K562 (cell line): ENCODE measurements at regions not wholly inside any gene's neighbourhood (a gene's known extent, or its start where the extent isn't known, plus 50 kb on each side); places are given as distances from the start of the nearest gene placed in this dataset.

Experiments used
- ATAC-seq: fragments of 200-7000 bp; cut with Tn5 transposase; 3 replicates; pipeline ENCODE4 v1.9.1; 2020; ENCODE audit warnings: moderate library complexity
- BruUV-seq: library from RNA; stranded (reverse); fragments of 400-500 nt; replicated peaks from 2 replicates; lab custom pipeline; 2021; lab: Mats Ljungman, UMichigan
- CTCF ChIA-PET: fragments of 300-600 bp; formaldehyde crosslinking; extraction: SDS; loops from one replicate; lab custom pipeline; 2021; ENCODE audit warnings: low intra/inter-chr PET ratio; lab: Yijun Ruan, JAX
- POLR2A ChIA-PET: fragments of 300-600, 350-650 bp; sonication (Branson Sonifier 250); formaldehyde crosslinking; extraction: SDS; loops from one replicate; lab custom pipeline; 2021; ENCODE audit warnings: antibody characterized with exemption, inconsistent platforms; lab: Yijun Ruan, JAX
- DNase-seq, 4 experiments: peaks; one replicate each; pipeline versions ENCODE4 v3.0.0 to v3.0.0-alpha.2; 2011 to 2018; ENCODE audit warnings: low spot score in 3 of 4, mixed read lengths in 3 of 4; ENCODE audit errors: extremely low read depth in 1 of 4
- FAIRE-seq: peaks from 2 replicates; lab custom pipeline; 2011; peaks lifted over from hg19 to GRCh38; lab: Jason Lieb, UNC
- H2AFZ ChIP-seq: 2 replicates; pipeline ENCODE4 v1.6.0; 2011; ENCODE audit warnings: low read depth, low read length, control low read depth, inconsistent platforms
- H3K27ac ChIP-seq: fragments of 200-600 bp; 3 replicates; pipeline ENCODE4 v1.8.0; 2011; ENCODE audit warnings: low read depth, mild to moderate bottlenecking, control low read depth, inconsistent platforms, low read length, moderate library complexity, mixed read lengths; ENCODE audit errors: extremely low read depth
- H3K27me3 ChIP-seq, 2 experiments: fragments of 300-600 bp in 1 of 2; 2 replicates in 1 of 2; 3 replicates in 1 of 2; pipeline versions ENCODE4 v1.6.0 to v1.8.0; 2011; ENCODE audit warnings: inconsistent platforms in 2 of 2, low read length in 2 of 2, mild to moderate bottlenecking in 1 of 2, mixed read lengths in 1 of 2, moderate library complexity in 1 of 2; ENCODE audit not compliant: control insufficient read depth in 2 of 2, insufficient read depth in 2 of 2
- H3K36me3 ChIP-seq: fragments of 300-600 bp; 3 replicates; pipeline ENCODE4 v1.8.0; 2011; ENCODE audit warnings: mild to moderate bottlenecking, low read length, inconsistent platforms; ENCODE audit not compliant: control insufficient read depth, insufficient read depth
- H3K4me1 ChIP-seq, 2 experiments: fragments of 200-600 bp in 1 of 2; replicated peaks in 1 of 2; 2 replicates in 1 of 2; 3 replicates in 1 of 2; pipeline versions ENCODE4 v1.5.1 to v1.8.0; 2011; ENCODE audit warnings: inconsistent platforms in 2 of 2, low read length in 2 of 2, mild to moderate bottlenecking in 1 of 2, mixed read lengths in 1 of 2, moderate library complexity in 1 of 2; ENCODE audit not compliant: control insufficient read depth in 2 of 2, insufficient read depth in 2 of 2
- H3K4me2 ChIP-seq: 2 replicates; pipeline ENCODE4 v1.6.1; 2011; ENCODE audit warnings: low read length, control low read depth, inconsistent platforms, mixed read lengths; ENCODE audit not compliant: insufficient read depth
- H3K4me3 ChIP-seq: fragments of 200-600 bp; sonication (generic), shearing (Covaris generic); 2 replicates; pipeline ENCODE4 v1.5.1; 2016; ENCODE audit warnings: control low read depth, inconsistent platforms
- H3K79me2 ChIP-seq: fragments of 200-600 bp; 3 replicates; pipeline ENCODE4 v1.8.0; 2011; ENCODE audit warnings: low read length, inconsistent platforms; ENCODE audit not compliant: control insufficient read depth, insufficient read depth
- H3K9ac ChIP-seq, 2 experiments: 2 replicates each; pipeline versions ENCODE4 v1.6.0 to v1.6.1; 2011; ENCODE audit warnings: low read depth in 2 of 2, low read length in 2 of 2, control low read depth in 1 of 2, inconsistent platforms in 1 of 2, mild to moderate bottlenecking in 1 of 2, mixed read lengths in 1 of 2; ENCODE audit not compliant: insufficient read depth in 1 of 2
- H3K9me1 ChIP-seq: one replicate; pipeline ENCODE4 v1.6.0; 2011; ENCODE audit warnings: inconsistent platforms, mild to moderate bottlenecking, low read length, moderate library complexity; ENCODE audit not compliant: control insufficient read depth, insufficient read depth
- H3K9me3 ChIP-seq: replicated peaks from 2 replicates; pipeline ENCODE4 v1.5.1; 2011; ENCODE audit warnings: low read depth, low read length, inconsistent platforms; ENCODE audit not compliant: control insufficient read depth, insufficient read depth
- H4K20me1 ChIP-seq: replicated peaks from 2 replicates; pipeline ENCODE4 v1.6.1; 2011; ENCODE audit warnings: low read length, inconsistent platforms, mixed read lengths; ENCODE audit not compliant: control insufficient read depth, insufficient read depth
- HLTF ChIP-seq: fragments of 450-650 bp; IDR thresholded peaks from 2 replicates; pipeline ENCODE4 v1.6.1; 2016
- TBP ChIP-seq: optimal IDR thresholded peaks from 2 replicates; pipeline ENCODE3; 2011; ENCODE audit warnings: low read depth, low read length, improper control_type of control experiment
- ZNF507 ChIP-seq: conservative IDR thresholded peaks from 2 replicates; pipeline ENCODE4 v1.6.1; 2017; ENCODE audit warnings: missing genetic modification characterization, missing compliant biosample characterization
- WGBS: fragments of 100-300 bp; shearing (Covaris generic); methylation state at CpG from one replicate; pipeline ENCODE4 v1.1.6; 2016; ENCODE audit warnings: low coverage, mixed read lengths; ENCODE audit not compliant: insufficient coverage; ENCODE audit errors: missing lambda C conversion rate; 5-methylcytosine and 5-hydroxymethylcytosine counted together
- in situ Hi-C: fragments of 300-500 bp; cut with MboI; formaldehyde crosslinking; loops from 4 replicates; pipeline ENCODE4 v1.15.0; 2018; ENCODE audit warnings: inconsistent platforms, mixed read lengths
- intact Hi-C: fragments of 100-400 bp; cut with micrococcal nuclease; formaldehyde crosslinking; loops from 2 replicates; pipeline ENCODE4 v1.14.2; 2022
- TF ChIP-seq, protein P1 (sequence below): sonication (generic); formaldehyde crosslinking; IDR thresholded peaks from 2 replicates; pipeline ENCODE4 v1.8.0; 2022; ENCODE audit warnings: missing genetic modification reagents, mild to moderate bottlenecking, borderline replicate concordance
- TF ChIP-seq, protein P2 (sequence below): fragments of 150-350 bp; conservative IDR thresholded peaks from 2 replicates; pipeline ENCODE4 v1.6.1; 2014; ENCODE audit warnings: low read length
- TF ChIP-seq, protein P3 (sequence below): IDR thresholded peaks from 2 replicates; pipeline ENCODE4 v1.6.1; 2016; ENCODE audit warnings: missing genetic modification characterization, missing compliant biosample characterization

DNA sequence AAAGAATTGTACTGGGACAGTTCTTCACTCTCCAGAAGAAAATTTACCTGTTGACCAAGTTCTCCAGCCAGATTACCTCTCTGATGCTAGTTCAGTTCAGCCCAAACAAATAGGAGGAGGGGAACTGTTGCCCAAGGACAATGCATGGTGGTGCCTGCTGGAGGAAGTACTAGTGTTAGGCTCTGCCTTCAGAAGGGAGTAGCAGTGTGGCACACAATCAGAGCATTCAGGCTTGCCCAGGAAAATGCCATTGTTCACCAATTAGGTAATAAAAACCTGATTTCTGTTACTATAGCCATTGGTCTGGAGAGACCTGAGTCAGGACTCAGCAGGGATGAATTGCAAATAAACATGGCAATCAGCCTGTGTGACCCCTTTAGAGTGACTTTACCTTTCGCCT lies 720.8 kb upstream of the ZNF608 start (continued):
- TF ChIP-seq, protein P1, sequence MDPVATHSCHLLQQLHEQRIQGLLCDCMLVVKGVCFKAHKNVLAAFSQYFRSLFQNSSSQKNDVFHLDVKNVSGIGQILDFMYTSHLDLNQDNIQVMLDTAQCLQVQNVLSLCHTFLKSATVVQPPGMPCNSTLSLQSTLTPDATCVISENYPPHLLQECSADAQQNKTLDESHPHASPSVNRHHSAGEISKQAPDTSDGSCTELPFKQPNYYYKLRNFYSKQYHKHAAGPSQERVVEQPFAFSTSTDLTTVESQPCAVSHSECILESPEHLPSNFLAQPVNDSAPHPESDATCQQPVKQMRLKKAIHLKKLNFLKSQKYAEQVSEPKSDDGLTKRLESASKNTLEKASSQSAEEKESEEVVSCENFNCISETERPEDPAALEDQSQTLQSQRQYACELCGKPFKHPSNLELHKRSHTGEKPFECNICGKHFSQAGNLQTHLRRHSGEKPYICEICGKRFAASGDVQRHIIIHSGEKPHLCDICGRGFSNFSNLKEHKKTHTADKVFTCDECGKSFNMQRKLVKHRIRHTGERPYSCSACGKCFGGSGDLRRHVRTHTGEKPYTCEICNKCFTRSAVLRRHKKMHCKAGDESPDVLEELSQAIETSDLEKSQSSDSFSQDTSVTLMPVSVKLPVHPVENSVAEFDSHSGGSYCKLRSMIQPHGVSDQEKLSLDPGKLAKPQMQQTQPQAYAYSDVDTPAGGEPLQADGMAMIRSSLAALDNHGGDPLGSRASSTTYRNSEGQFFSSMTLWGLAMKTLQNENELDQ (CRISPR knock-in tag): no peak
- TF ChIP-seq, protein P2, sequence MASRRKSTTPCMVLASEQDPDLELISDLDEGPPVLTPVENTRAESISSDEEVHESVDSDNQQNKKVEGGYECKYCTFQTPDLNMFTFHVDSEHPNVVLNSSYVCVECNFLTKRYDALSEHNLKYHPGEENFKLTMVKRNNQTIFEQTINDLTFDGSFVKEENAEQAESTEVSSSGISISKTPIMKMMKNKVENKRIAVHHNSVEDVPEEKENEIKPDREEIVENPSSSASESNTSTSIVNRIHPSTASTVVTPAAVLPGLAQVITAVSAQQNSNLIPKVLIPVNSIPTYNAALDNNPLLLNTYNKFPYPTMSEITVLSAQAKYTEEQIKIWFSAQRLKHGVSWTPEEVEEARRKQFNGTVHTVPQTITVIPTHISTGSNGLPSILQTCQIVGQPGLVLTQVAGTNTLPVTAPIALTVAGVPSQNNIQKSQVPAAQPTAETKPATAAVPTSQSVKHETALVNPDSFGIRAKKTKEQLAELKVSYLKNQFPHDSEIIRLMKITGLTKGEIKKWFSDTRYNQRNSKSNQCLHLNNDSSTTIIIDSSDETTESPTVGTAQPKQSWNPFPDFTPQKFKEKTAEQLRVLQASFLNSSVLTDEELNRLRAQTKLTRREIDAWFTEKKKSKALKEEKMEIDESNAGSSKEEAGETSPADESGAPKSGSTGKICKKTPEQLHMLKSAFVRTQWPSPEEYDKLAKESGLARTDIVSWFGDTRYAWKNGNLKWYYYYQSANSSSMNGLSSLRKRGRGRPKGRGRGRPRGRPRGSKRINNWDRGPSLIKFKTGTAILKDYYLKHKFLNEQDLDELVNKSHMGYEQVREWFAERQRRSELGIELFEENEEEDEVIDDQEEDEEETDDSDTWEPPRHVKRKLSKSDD: no peak
- TF ChIP-seq HLTF: no peak

DNA sequence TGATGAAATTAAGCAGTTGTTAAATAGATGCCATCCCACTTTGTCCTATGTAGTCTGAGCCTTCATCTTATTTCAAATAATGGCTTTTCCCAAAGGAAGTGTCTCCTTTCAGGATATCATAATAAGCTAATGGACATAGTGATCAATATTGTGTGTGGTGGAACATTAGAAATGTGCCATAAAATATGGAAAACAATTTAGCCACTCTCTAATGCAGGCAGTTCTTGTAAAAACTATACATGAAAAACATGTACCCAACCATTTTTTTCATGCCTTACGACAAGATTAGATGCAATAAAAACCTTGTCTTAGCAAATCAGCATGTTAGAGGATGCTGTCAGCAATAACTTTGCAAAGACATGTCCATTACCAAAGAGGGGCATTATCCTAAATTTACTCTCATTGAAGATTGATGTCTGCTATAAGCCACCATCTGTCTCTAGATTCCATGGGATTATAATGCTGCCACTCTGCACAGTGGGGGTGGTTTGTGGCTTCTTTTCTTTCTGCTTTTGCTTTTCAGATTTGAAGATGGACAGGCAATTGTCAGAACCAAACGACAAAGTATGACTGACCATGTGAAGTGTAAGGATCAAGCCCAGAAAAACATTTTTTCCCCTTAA lies 724.0 kb upstream of the ZNF608 start:
- BruUV-seq: no TSS peak
- H3K79me2 ChIP-seq: no peaks in the 10 kb centered on the region
- no peak overlapping the region for H2AFZ ChIP-seq
- TF ChIP-seq TBP (no peak), ZNF507 (tag) (no peak)
- TF ChIP-seq, protein P3, sequence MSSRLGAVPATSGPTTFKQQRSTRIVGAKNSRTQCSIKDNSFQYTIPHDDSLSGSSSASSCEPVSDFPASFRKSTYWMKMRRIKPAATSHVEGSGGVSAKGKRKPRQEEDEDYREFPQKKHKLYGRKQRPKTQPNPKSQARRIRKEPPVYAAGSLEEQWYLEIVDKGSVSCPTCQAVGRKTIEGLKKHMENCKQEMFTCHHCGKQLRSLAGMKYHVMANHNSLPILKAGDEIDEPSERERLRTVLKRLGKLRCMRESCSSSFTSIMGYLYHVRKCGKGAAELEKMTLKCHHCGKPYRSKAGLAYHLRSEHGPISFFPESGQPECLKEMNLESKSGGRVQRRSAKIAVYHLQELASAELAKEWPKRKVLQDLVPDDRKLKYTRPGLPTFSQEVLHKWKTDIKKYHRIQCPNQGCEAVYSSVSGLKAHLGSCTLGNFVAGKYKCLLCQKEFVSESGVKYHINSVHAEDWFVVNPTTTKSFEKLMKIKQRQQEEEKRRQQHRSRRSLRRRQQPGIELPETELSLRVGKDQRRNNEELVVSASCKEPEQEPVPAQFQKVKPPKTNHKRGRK: no peak
- ATAC-seq (no peak), FAIRE-seq (no peak), DNase-seq (no peak)
- no peaks in the 10 kb centered on the region for H3K36me3 ChIP-seq
- 0% methylated on average over 2 of the region's 2 CpGs for WGBS
- no peak overlapping the region for H3K9ac ChIP-seq
- no peaks in the 10 kb centered on the region for H3K4me1 ChIP-seq
- no peaks in the 10 kb centered on the region for H3K9me3 ChIP-seq
- H3K9me1 ChIP-seq: no peaks in the 10 kb centered on the region
- no peak overlapping the region for H3K4me3 ChIP-seq
- no peaks in the 10 kb centered on the region for H4K20me1 ChIP-seq
- no peaks in the 10 kb centered on the region for H3K27me3 ChIP-seq
- ChIA-PET CTCF (no interaction called here), POLR2A (interaction anchor here (0.6 kb wide), 1 partner anchor 61 kb away, joined by 4 read pairs; no protein-coding TSS in a partner anchor)
- H3K27ac ChIP-seq: no peak overlapping the region
- intact Hi-C loops (no loop called here), in situ Hi-C loops (no loop called here)
- H3K4me2 ChIP-seq: no peak overlapping the region
